ENCODE measurements at regions not wholly inside any gene's neighbourhood (a gene's known extent, or its start where the extent isn't known, plus 50 kb on each side); places are given as distances from the start of the nearest gene placed in this dataset.

DNA sequence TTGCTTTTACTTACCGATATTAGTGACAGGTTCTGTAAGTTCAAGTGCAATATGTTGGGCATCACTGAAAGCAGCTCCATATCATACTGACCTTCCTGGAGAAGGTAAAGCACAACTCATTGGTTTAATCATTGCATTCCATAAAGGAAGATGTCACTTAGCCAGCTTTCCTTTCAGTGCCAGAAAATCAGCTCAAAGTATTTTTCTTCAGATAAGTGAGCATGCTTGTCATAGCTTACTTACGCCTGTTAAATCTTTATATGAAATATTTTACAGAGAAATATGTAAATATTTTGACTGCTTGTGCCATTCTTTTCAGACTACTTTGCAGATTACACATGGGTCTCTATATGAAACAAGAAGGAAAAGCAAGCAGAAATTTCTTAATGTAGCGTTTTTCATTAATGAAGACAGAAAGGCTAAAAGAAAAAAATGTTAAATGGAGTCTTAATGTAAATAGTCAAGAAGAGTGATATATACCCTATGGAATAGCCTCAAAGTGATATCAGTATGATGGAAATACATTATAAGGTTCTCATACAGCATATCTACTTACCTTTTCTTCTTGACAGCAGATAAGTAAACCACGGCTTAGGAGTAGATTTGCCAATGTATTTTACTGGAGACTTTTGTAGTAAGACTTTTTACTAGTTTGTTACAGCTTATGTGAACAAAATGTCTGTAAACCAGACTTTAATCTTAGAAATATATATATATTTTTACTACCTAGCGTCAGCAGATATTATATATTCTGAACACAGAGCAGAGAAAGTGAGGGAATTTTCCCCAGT lies 649.7 kb downstream of the METTL15 start:
- Histone ChIP-seq H3K27me3 (ENCODE audit: control insufficient read depth, insufficient read depth, low read length) (no peaks in the 10 kb centered on the region), H3K9me3 (ENCODE audit: control insufficient read depth, insufficient read depth, low read length) (no peaks in the 10 kb centered on the region), H3K36me3 (ENCODE audit: control insufficient read depth, insufficient read depth, low read length) (no peaks in the 10 kb centered on the region), H3K4me1 (ENCODE audit: control insufficient read depth, insufficient read depth, low read length) (no peaks in the 10 kb centered on the region), H3K27ac (ENCODE audit: low read length) (no peak overlapping the region), H3K4me3 (ENCODE audit: low read length) (no peak overlapping the region)
- DNase-seq (ENCODE audit: low read depth, low spot score) = no peak
- WGBS (ENCODE audit: insufficient coverage, insufficient read length) = no CpG with 5 or more reads among the region's 5 CpGs

- H3K27me3 ChIP-seq (ENCODE audit: control insufficient read depth, insufficient read depth, low read length) = no peaks in the 10 kb centered on the region
- H3K4me1 ChIP-seq (ENCODE audit: control insufficient read depth, insufficient read depth, low read length) = no peaks in the 10 kb centered on the region
- no peaks in the 10 kb centered on the region for H3K9me3 ChIP-seq (ENCODE audit: control insufficient read depth, insufficient read depth, low read length)
- H3K4me3 ChIP-seq (ENCODE audit: low read length) = no peak overlapping the region
- H3K27ac ChIP-seq (ENCODE audit: low read length) = no peak overlapping the region
- WGBS (ENCODE audit: insufficient coverage, insufficient read length) = no CpG with 5 or more reads among the region's 1 CpG
- no peak for DNase-seq (ENCODE audit: low read depth, low spot score)
- no peaks in the 10 kb centered on the region for H3K36me3 ChIP-seq (ENCODE audit: control insufficient read depth, insufficient read depth, low read length)
These were observed 648.8 kb downstream of the METTL15 start for GRCh38 chr11:28756977-28757376.

DNA sequence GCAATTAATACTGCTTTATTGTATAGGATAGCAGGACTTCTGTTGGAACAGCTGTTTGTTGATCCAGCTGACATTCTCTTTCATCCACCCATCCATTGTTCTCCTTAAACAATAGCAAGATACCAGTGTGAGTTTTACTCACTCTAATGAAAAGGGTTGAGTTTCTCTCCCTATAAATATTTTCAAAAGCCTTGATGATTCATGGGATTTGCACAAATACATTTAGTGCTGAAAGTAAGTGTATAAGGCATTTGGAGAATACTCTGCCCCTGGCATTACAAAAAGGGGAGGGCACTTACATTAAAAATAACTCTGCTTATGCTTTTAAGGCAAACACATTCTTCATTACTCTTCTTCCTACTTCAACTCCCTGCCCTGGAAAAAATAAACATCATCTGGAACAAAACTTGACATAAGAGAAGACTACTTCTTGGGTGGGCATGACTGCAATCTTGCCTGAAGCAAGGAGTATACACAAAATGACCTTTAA lies 634.9 kb downstream of the METTL15 start:
- H3K27ac ChIP-seq (ENCODE audit: low read length) = no peak overlapping the region
- H3K27me3 ChIP-seq (ENCODE audit: control insufficient read depth, insufficient read depth, low read length) = no peaks in the 10 kb centered on the region
- H3K36me3 ChIP-seq (ENCODE audit: control insufficient read depth, insufficient read depth, low read length) = no peaks in the 10 kb centered on the region
- H3K4me3 ChIP-seq (ENCODE audit: low read length) = no peak overlapping the region
- no peak for DNase-seq (ENCODE audit: low read depth, low spot score)
- H3K4me1 ChIP-seq (ENCODE audit: control insufficient read depth, insufficient read depth, low read length) = no peaks in the 10 kb centered on the region
- no peaks in the 10 kb centered on the region for H3K9me3 ChIP-seq (ENCODE audit: control insufficient read depth, insufficient read depth, low read length)

DNA sequence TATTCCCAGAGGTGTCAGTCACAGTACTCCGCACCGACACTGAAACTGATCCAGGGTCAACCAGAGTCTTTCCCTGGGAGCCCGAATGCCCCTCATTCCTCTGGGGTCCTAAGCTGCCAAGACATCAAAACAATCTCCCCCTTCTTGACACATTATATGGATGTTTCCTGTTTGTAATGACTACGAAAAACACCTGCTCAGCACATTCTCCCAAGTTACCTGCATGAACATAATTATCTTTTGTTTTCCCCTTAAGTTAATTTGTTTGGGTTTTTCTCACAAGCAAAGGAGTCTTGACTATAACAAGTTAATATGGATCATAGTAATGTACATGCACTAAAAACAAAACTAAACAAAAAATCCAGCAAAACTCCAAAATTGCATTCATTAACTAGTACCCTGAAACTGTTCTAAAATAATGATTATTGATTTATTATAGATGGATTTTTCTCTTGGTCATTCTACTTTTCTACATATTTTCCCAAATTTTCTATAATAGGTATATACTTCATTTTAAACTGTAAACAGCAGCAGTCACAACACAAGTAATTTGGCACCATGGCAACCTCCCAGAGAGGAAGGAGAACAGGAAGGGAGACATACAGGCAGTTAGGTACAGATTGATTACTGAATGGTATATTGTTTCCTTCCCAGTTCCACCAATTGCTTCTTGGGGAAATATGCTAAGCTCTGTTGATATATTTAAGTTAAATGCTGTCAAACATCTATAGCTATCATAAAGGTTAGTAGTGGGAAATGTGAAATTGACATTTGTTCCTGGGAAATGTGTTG lies 631.5 kb downstream of the METTL15 start:
- H3K4me1 ChIP-seq (ENCODE audit: control insufficient read depth, insufficient read depth, low read length) = peaks cover 2% of the 10 kb centered on the region
- DNase-seq (ENCODE audit: low read depth, low spot score) = no peak
- H3K27me3 ChIP-seq (ENCODE audit: control insufficient read depth, insufficient read depth, low read length) = no peaks in the 10 kb centered on the region
- H3K36me3 ChIP-seq (ENCODE audit: control insufficient read depth, insufficient read depth, low read length) = no peaks in the 10 kb centered on the region
- no peak overlapping the region for H3K27ac ChIP-seq (ENCODE audit: low read length)
- no peaks in the 10 kb centered on the region for H3K9me3 ChIP-seq (ENCODE audit: control insufficient read depth, insufficient read depth, low read length)
- no CpG with 5 or more reads among the region's 4 CpGs for WGBS (ENCODE audit: insufficient coverage, insufficient read length)
- no peak overlapping the region for H3K4me3 ChIP-seq (ENCODE audit: low read length)

DNA sequence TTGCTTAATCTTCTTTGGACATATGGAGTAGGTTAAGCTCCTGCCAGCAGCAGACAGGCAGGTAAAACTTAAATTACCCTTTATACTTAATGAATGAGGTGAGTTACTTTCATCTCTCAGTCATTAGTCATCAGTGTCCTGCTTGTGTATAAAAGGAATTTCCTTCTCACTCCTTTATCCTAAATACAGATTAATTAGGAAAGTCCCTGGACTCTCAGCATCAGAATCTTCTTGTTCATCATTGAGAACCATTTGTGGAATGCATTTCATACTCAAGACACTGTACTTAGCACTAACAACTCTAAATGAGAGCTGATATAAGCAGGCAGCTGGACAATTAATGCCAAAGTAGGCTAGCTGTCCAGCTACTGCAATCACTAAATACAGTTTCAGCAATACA lies 630.4 kb downstream of the METTL15 start:
- no peak overlapping the region for H3K27ac ChIP-seq (ENCODE audit: low read length)
- no peak for DNase-seq (ENCODE audit: low read depth, low spot score)
- no peaks in the 10 kb centered on the region for H3K36me3 ChIP-seq (ENCODE audit: control insufficient read depth, insufficient read depth, low read length)
- H3K4me3 ChIP-seq (ENCODE audit: low read length) = no peak overlapping the region
- no peaks in the 10 kb centered on the region for H3K27me3 ChIP-seq (ENCODE audit: control insufficient read depth, insufficient read depth, low read length)
- H3K9me3 ChIP-seq (ENCODE audit: control insufficient read depth, insufficient read depth, low read length) = no peaks in the 10 kb centered on the region
- H3K4me1 ChIP-seq (ENCODE audit: control insufficient read depth, insufficient read depth, low read length) = peaks cover 2% of the 10 kb centered on the region

DNA sequence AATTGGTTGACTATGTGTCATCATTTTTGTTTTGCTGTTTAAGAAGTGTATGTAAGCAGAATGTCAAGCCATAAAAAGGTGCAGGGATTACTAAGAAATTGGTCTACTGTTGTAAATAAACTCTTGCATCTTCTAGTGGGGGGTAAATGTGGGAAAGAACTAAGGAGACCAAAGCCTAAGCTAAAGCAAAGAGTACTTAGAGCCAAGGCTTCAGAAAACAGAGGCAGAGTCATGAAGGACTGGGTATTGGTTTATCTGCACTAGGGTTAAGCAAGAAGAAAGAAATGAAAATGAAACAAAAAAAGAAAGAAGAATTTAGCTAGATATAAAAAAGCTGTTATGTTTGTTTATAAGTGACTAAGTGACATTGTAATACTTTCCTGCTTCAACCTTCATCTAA lies 628.1 kb downstream of the METTL15 start:
- Histone ChIP-seq H3K27me3 (ENCODE audit: control insufficient read depth, insufficient read depth, low read length) (no peaks in the 10 kb centered on the region), H3K36me3 (ENCODE audit: control insufficient read depth, insufficient read depth, low read length) (no peaks in the 10 kb centered on the region), H3K27ac (ENCODE audit: low read length) (no peak overlapping the region), H3K4me1 (ENCODE audit: control insufficient read depth, insufficient read depth, low read length) (peaks cover 2% of the 10 kb centered on the region), H3K4me3 (ENCODE audit: low read length) (no peak overlapping the region), H3K9me3 (ENCODE audit: control insufficient read depth, insufficient read depth, low read length) (no peaks in the 10 kb centered on the region)
- no peak for DNase-seq (ENCODE audit: low read depth, low spot score)

- Histone ChIP-seq H3K36me3 (ENCODE audit: control insufficient read depth, insufficient read depth, low read length) (no peaks in the 10 kb centered on the region), H3K4me3 (ENCODE audit: low read length) (no peak overlapping the region), H3K27ac (ENCODE audit: low read length) (no peak overlapping the region), H3K4me1 (ENCODE audit: control insufficient read depth, insufficient read depth, low read length) (peaks cover 2% of the 10 kb centered on the region), H3K27me3 (ENCODE audit: control insufficient read depth, insufficient read depth, low read length) (no peaks in the 10 kb centered on the region), H3K9me3 (ENCODE audit: control insufficient read depth, insufficient read depth, low read length) (no peaks in the 10 kb centered on the region)
- no CpG with 5 or more reads among the region's 1 CpG for WGBS (ENCODE audit: insufficient coverage, insufficient read length)
- DNase-seq (ENCODE audit: low read depth, low spot score) = no peak
These were observed 627.3 kb downstream of the METTL15 start for GRCh38 chr11:28735511-28735910.

GRCh38 chr11:28730889-28731288 lies 622.7 kb downstream of the METTL15 start:
- no peak overlapping the region for H3K27ac ChIP-seq (ENCODE audit: low read length)
- no peaks in the 10 kb centered on the region for H3K9me3 ChIP-seq (ENCODE audit: control insufficient read depth, insufficient read depth, low read length)
- H3K4me1 ChIP-seq (ENCODE audit: control insufficient read depth, insufficient read depth, low read length) = peaks cover 2% of the 10 kb centered on the region
- H3K27me3 ChIP-seq (ENCODE audit: control insufficient read depth, insufficient read depth, low read length) = no peaks in the 10 kb centered on the region
- no peak for DNase-seq (ENCODE audit: low read depth, low spot score)
- H3K36me3 ChIP-seq (ENCODE audit: control insufficient read depth, insufficient read depth, low read length) = no peaks in the 10 kb centered on the region
- no CpG with 5 or more reads among the region's 2 CpGs for WGBS (ENCODE audit: insufficient coverage, insufficient read length)
- H3K4me3 ChIP-seq (ENCODE audit: low read length) = no peak overlapping the region

DNA sequence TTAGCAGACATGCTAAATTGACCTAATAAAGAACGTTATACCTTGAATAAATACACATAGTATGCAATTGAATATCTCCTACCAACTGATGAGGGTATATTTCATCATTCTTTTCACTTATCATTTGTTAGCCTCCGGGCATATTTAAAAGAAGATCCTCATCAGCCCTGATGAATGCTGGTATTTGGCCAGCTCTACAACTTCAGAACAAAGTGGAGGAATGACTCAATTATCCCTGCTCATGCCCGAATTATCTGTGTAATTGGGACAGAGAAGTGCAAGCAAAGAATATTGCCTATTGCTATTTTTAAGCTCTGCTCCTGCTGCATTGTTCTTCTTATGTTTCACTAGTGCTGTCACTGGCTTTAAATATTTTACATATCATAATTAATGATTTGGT lies 622.1 kb downstream of the METTL15 start:
- WGBS (ENCODE audit: insufficient coverage, insufficient read length) = no CpG with 5 or more reads among the region's 3 CpGs
- H3K4me1 ChIP-seq (ENCODE audit: control insufficient read depth, insufficient read depth, low read length) = peaks cover 2% of the 10 kb centered on the region
- no peak overlapping the region for H3K27ac ChIP-seq (ENCODE audit: low read length)
- no peaks in the 10 kb centered on the region for H3K36me3 ChIP-seq (ENCODE audit: control insufficient read depth, insufficient read depth, low read length)
- H3K9me3 ChIP-seq (ENCODE audit: control insufficient read depth, insufficient read depth, low read length) = no peaks in the 10 kb centered on the region
- no peak overlapping the region for H3K4me3 ChIP-seq (ENCODE audit: low read length)
- no peaks in the 10 kb centered on the region for H3K27me3 ChIP-seq (ENCODE audit: control insufficient read depth, insufficient read depth, low read length)
- no peak for DNase-seq (ENCODE audit: low read depth, low spot score)

GRCh38 chr11:28729339-28729738 lies 621.2 kb downstream of the METTL15 start:
- WGBS (ENCODE audit: insufficient coverage, insufficient read length) = no CpG with 5 or more reads among the region's 6 CpGs
- Histone ChIP-seq H3K36me3 (ENCODE audit: control insufficient read depth, insufficient read depth, low read length) (no peaks in the 10 kb centered on the region), H3K27me3 (ENCODE audit: control insufficient read depth, insufficient read depth, low read length) (no peaks in the 10 kb centered on the region), H3K4me1 (ENCODE audit: control insufficient read depth, insufficient read depth, low read length) (no peaks in the 10 kb centered on the region), H3K4me3 (ENCODE audit: low read length) (no peak overlapping the region), H3K9me3 (ENCODE audit: control insufficient read depth, insufficient read depth, low read length) (no peaks in the 10 kb centered on the region), H3K27ac (ENCODE audit: low read length) (no peak overlapping the region)
- DNase-seq (ENCODE audit: low read depth, low spot score) = no peak

- DNase-seq (ENCODE audit: low read depth, low spot score) = no peak
- H3K9me3 ChIP-seq (ENCODE audit: control insufficient read depth, insufficient read depth, low read length) = no peaks in the 10 kb centered on the region
- H3K27me3 ChIP-seq (ENCODE audit: control insufficient read depth, insufficient read depth, low read length) = no peaks in the 10 kb centered on the region
- WGBS (ENCODE audit: insufficient coverage, insufficient read length) = no CpG with 5 or more reads among the region's 1 CpG
- no peaks in the 10 kb centered on the region for H3K36me3 ChIP-seq (ENCODE audit: control insufficient read depth, insufficient read depth, low read length)
- H3K4me3 ChIP-seq (ENCODE audit: low read length) = no peak overlapping the region
- no peak overlapping the region for H3K27ac ChIP-seq (ENCODE audit: low read length)
- H3K4me1 ChIP-seq (ENCODE audit: control insufficient read depth, insufficient read depth, low read length) = no peaks in the 10 kb centered on the region
These were observed 620.5 kb downstream of the METTL15 start for GRCh38 chr11:28728666-28729065.
